ENCODE measurements at regions not wholly inside any gene's neighbourhood (a gene's known extent, or its start where the extent isn't known, plus 50 kb on each side); places are given as distances from the start of the nearest gene placed in this dataset.

GRCh38 chr5:113748403-113748802 lies 234.9 kb downstream of the YTHDC2 start:
- TF ChIP-seq POLR2A (IDR thresholded peaks at IDR 0.05) = no peak
- TF ChIP-seq, protein P1, sequence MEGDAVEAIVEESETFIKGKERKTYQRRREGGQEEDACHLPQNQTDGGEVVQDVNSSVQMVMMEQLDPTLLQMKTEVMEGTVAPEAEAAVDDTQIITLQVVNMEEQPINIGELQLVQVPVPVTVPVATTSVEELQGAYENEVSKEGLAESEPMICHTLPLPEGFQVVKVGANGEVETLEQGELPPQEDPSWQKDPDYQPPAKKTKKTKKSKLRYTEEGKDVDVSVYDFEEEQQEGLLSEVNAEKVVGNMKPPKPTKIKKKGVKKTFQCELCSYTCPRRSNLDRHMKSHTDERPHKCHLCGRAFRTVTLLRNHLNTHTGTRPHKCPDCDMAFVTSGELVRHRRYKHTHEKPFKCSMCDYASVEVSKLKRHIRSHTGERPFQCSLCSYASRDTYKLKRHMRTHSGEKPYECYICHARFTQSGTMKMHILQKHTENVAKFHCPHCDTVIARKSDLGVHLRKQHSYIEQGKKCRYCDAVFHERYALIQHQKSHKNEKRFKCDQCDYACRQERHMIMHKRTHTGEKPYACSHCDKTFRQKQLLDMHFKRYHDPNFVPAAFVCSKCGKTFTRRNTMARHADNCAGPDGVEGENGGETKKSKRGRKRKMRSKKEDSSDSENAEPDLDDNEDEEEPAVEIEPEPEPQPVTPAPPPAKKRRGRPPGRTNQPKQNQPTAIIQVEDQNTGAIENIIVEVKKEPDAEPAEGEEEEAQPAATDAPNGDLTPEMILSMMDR (IDR thresholded peaks at IDR 0.05 in 8 of 11, conservative IDR thresholded peaks at IDR 0.05 in 3 of 11) = no peak
